HCT116 (cell line): ENCODE measurements at regions not wholly inside any gene's neighbourhood (a gene's known extent, or its start where the extent isn't known, plus 50 kb on each side); places are given as distances from the start of the nearest gene placed in this dataset.

Experiments used
- EZH2 ChIP-seq: fragments of 200-600 bp; sonication (generic); IDR thresholded peaks from 2 replicates; pipeline ENCODE4 v1.6.1; 2017; ENCODE audit warnings: antibody characterized with exemption, mixed run types
- JUND ChIP-seq: IDR thresholded peaks from 2 replicates; pipeline ENCODE4 v1.6.1; 2012
- POLR2A ChIP-seq: IDR thresholded peaks from 2 replicates; pipeline ENCODE4 v1.7.0; 2011; ENCODE audit warnings: borderline replicate concordance; ENCODE audit not compliant: insufficient read depth, insufficient read length; ENCODE audit errors: extremely low read depth
- RAD21 ChIP-seq: IDR thresholded peaks from 2 replicates; pipeline ENCODE4 v1.6.1; 2012; ENCODE audit warnings: low read depth, mild to moderate bottlenecking
- REST ChIP-seq: IDR thresholded peaks from 2 replicates; pipeline ENCODE4 v1.6.1; 2012; ENCODE audit warnings: low read depth
- YY1 ChIP-seq: IDR thresholded peaks from 2 replicates; pipeline ENCODE4 v1.6.1; 2011; ENCODE audit warnings: low read length, low read depth, moderate library complexity, mild to moderate bottlenecking; ENCODE audit not compliant: insufficient replicate concordance; ENCODE audit errors: extremely low read depth
- ZBTB33 ChIP-seq: IDR thresholded peaks from 2 replicates; pipeline ENCODE4 v1.6.1; 2011; ENCODE audit warnings: mild to moderate bottlenecking, low read length, moderate library complexity; ENCODE audit not compliant: insufficient replicate concordance; ENCODE audit errors: extremely low read depth
- TF ChIP-seq, protein P1 (sequence below), 3 experiments: fragments of 200-600 bp in 1 of 3; sonication (generic) in 1 of 3; IDR thresholded peaks in 2 of 3; conservative IDR thresholded peaks in 1 of 3; 2 replicates each; pipeline ENCODE4 v1.5.1; 2012 to 2017; ENCODE audit warnings: low read depth in 2 of 3, low read length in 2 of 3, antibody characterized with exemption in 1 of 3, borderline replicate concordance in 1 of 3, control low read depth in 1 of 3, mild to moderate bottlenecking in 1 of 3, mixed read lengths in 1 of 3, mixed run types in 1 of 3, moderate library complexity in 1 of 3; ENCODE audit not compliant: insufficient read depth in 1 of 3
- TF ChIP-seq, protein P2 (sequence below): IDR thresholded peaks from 2 replicates; pipeline ENCODE4 v1.6.1; 2012

DNA sequence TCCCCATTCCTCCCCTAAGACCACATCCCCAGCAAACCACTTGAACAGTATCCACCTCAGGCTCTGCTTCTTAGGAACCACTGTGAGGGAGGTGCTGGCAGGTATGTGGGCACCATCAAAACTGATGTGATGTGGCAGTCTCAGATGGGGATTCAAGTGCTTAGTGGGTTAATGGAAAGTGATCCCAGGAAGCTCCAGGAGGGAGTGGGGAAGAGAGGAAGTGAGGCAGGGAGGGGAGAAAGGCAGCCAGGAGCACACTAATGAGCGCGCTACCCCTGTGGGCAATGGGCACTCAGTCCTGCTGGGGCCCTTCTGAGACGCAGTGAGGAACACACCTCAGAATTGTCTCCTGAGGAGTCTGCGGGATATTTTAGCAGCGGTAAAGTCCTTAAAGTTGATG, 263.1 kb upstream of the MOCS1 start:
- no peak for TF ChIP-seq ZBTB33
- TF ChIP-seq, protein P1, sequence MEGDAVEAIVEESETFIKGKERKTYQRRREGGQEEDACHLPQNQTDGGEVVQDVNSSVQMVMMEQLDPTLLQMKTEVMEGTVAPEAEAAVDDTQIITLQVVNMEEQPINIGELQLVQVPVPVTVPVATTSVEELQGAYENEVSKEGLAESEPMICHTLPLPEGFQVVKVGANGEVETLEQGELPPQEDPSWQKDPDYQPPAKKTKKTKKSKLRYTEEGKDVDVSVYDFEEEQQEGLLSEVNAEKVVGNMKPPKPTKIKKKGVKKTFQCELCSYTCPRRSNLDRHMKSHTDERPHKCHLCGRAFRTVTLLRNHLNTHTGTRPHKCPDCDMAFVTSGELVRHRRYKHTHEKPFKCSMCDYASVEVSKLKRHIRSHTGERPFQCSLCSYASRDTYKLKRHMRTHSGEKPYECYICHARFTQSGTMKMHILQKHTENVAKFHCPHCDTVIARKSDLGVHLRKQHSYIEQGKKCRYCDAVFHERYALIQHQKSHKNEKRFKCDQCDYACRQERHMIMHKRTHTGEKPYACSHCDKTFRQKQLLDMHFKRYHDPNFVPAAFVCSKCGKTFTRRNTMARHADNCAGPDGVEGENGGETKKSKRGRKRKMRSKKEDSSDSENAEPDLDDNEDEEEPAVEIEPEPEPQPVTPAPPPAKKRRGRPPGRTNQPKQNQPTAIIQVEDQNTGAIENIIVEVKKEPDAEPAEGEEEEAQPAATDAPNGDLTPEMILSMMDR (IDR thresholded peaks at IDR 0.05 in 2 of 3, conservative IDR thresholded peaks at IDR 0.05 in 1 of 3; ENCODE audit: borderline replicate concordance in 1 of 3, insufficient read depth in 1 of 3, low read depth in 2 of 3, low read length in 2 of 3), result no peak
- TF ChIP-seq, protein P2, sequence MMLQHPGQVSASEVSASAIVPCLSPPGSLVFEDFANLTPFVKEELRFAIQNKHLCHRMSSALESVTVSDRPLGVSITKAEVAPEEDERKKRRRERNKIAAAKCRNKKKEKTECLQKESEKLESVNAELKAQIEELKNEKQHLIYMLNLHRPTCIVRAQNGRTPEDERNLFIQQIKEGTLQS, result no peak
- no peak for TF ChIP-seq REST
- no peak for TF ChIP-seq RAD21
- no peak for TF ChIP-seq POLR2A
- no peak for TF ChIP-seq EZH2
- no peak for TF ChIP-seq JUND
- no peak for TF ChIP-seq YY1
